ENCODE measurements at regions not wholly inside any gene's neighbourhood (a gene's known extent, or its start where the extent isn't known, plus 50 kb on each side); places are given as distances from the start of the nearest gene placed in this dataset.
A peak's percentile ranks its signal among the peaks of the same experiment; 100 is the strongest.

GRCh38 chr9:107625383-107625984, 135.9 kb upstream of the KLF4 start:
- no peak for DNase-seq

- DNase-seq: peak; percentile 55
Observed at GRCh38 chr9:107624234-107624948, 134.8 kb upstream of the KLF4 start.

GRCh38 chr9:107621436-107621835, 131.9 kb upstream of the KLF4 start:
- DNase-seq: no peak

- no peak for DNase-seq
Observed at GRCh38 chr9:107620801-107621200, 131.2 kb upstream of the KLF4 start.

GRCh38 chr9:107620236-107620635, 130.7 kb upstream of the KLF4 start:
- DNase-seq: no peak

- DNase-seq: no peak
Observed at GRCh38 chr9:107615321-107615720, 125.8 kb upstream of the KLF4 start.

GRCh38 chr9:107614765-107615164, 125.2 kb upstream of the KLF4 start:
- DNase-seq: no peak

- DNase-seq: no peak
Observed at GRCh38 chr9:107613321-107613720, 123.8 kb upstream of the KLF4 start.

GRCh38 chr9:107612136-107612535, 122.6 kb upstream of the KLF4 start:
- peak; percentile 60 for DNase-seq

GRCh38 chr9:107609547-107609946, 120.0 kb upstream of the KLF4 start:
- no peak for DNase-seq

GRCh38 chr9:107606149-107606790, 116.7 kb upstream of the KLF4 start:
- DNase-seq: no peak

GRCh38 chr9:107605041-107605440, 115.5 kb upstream of the KLF4 start:
- no peak for DNase-seq

- DNase-seq: no peak
Observed at GRCh38 chr9:107603281-107603680, 113.7 kb upstream of the KLF4 start.

- DNase-seq: no peak
Observed at GRCh38 chr9:107600060-107600573, 110.5 kb upstream of the KLF4 start.

- DNase-seq: no peak
Observed at GRCh38 chr9:107597743-107598217, 108.2 kb upstream of the KLF4 start.

GRCh38 chr9:107594908-107595530, 105.5 kb upstream of the KLF4 start:
- DNase-seq: no peak

- no peak for DNase-seq
Observed at GRCh38 chr9:107593224-107593870, 103.8 kb upstream of the KLF4 start.

GRCh38 chr9:107592424-107592823, 102.9 kb upstream of the KLF4 start:
- DNase-seq: no peak

GRCh38 chr9:107591781-107592180, 102.2 kb upstream of the KLF4 start:
- no peak for DNase-seq

GRCh38 chr9:107588393-107588792, 98.8 kb upstream of the KLF4 start:
- DNase-seq: no peak

GRCh38 chr9:107587191-107587963, 97.8 kb upstream of the KLF4 start:
- peak; percentile 38 for DNase-seq

GRCh38 chr9:107586493-107586892, 96.9 kb upstream of the KLF4 start:
- no peak for DNase-seq

All from femur (tissue), 1 donor.